ENCODE measurements at regions not wholly inside any gene's neighbourhood (a gene's known extent, or its start where the extent isn't known, plus 50 kb on each side); places are given as distances from the start of the nearest gene placed in this dataset.

- no peak for DNase-seq (ENCODE audit: low read depth in 2 of 2)
These were observed 152.2 kb upstream of the NCKAP5 start for GRCh38 chr2:133720429-133720828.

GRCh38 chr2:133721118-133721517, 152.9 kb upstream of the NCKAP5 start:
- DNase-seq (ENCODE audit: low read depth in 2 of 2), result no peak

GRCh38 chr2:133723133-133723532, 154.9 kb upstream of the NCKAP5 start:
- no peak for DNase-seq (ENCODE audit: low read depth in 2 of 2)

GRCh38 chr2:133726973-133727372, 158.7 kb upstream of the NCKAP5 start:
- no peak for DNase-seq (ENCODE audit: low read depth in 2 of 2)

GRCh38 chr2:133732059-133732458, 163.8 kb upstream of the NCKAP5 start:
- DNase-seq (ENCODE audit: low read depth in 2 of 2), result no peak

GRCh38 chr2:133732982-133733900, 165.0 kb upstream of the NCKAP5 start:
- DNase-seq (ENCODE audit: low read depth in 2 of 2), result no peak

GRCh38 chr2:133733901-133734255, 165.6 kb upstream of the NCKAP5 start:
- DNase-seq (ENCODE audit: low read depth in 2 of 2), result no peak

- DNase-seq (ENCODE audit: low read depth in 2 of 2), result no peak
These were observed 166.6 kb upstream of the NCKAP5 start for GRCh38 chr2:133734716-133735495.

- no peak for DNase-seq (ENCODE audit: low read depth in 2 of 2)
These were observed 168.4 kb upstream of the NCKAP5 start for GRCh38 chr2:133736674-133737073.

- DNase-seq (ENCODE audit: low read depth in 2 of 2), result no peak
These were observed 169.2 kb upstream of the NCKAP5 start for GRCh38 chr2:133737242-133737993.

GRCh38 chr2:133739039-133739438, 170.8 kb upstream of the NCKAP5 start:
- no peak for DNase-seq (ENCODE audit: low read depth in 2 of 2)

- DNase-seq (ENCODE audit: low read depth in 2 of 2), result no peak
These were observed 172.2 kb upstream of the NCKAP5 start for GRCh38 chr2:133740500-133740899.

- no peak for DNase-seq (ENCODE audit: low read depth in 2 of 2)
These were observed 179.9 kb upstream of the NCKAP5 start for GRCh38 chr2:133748007-133748700.

GRCh38 chr2:133753665-133754064, 185.4 kb upstream of the NCKAP5 start:
- DNase-seq (ENCODE audit: low read depth in 2 of 2), result no peak

- no peak for DNase-seq (ENCODE audit: low read depth in 2 of 2)
These were observed 187.4 kb upstream of the NCKAP5 start for GRCh38 chr2:133755480-133756300.

GRCh38 chr2:133756833-133757232, 188.6 kb upstream of the NCKAP5 start:
- no peak for DNase-seq (ENCODE audit: low read depth in 2 of 2)

GRCh38 chr2:133760376-133760775, 192.1 kb upstream of the NCKAP5 start:
- no peak for DNase-seq (ENCODE audit: low read depth in 2 of 2)

- DNase-seq (ENCODE audit: low read depth in 2 of 2), result no peak
These were observed 197.4 kb upstream of the NCKAP5 start for GRCh38 chr2:133765658-133766057.

- no peak for DNase-seq (ENCODE audit: low read depth in 2 of 2)
These were observed 198.0 kb upstream of the NCKAP5 start for GRCh38 chr2:133766164-133766832.

GRCh38 chr2:133768256-133768655, 200.0 kb upstream of the NCKAP5 start:
- DNase-seq (ENCODE audit: low read depth in 2 of 2), result no peak

Data from stimulated activated CD8-positive, alpha-beta memory T cell treated with anti-CD3 and anti-CD28 coated beads, Interleukin-15, amount 100 ng/mL, for 4 hours (primary cell).